GM23338 (cell line): ENCODE measurements at regions not wholly inside any gene's neighbourhood (a gene's known extent, or its start where the extent isn't known, plus 50 kb on each side); places are given as distances from the start of the nearest gene placed in this dataset.

Experiments
- ATAC-seq: fragments of 200-7000 bp; cut with Tn5 transposase; 3 replicates; pipeline ENCODE4 v1.9.1; 2020
- DNase-seq: peaks from one replicate; pipeline ENCODE4 v3.0.0-alpha.2; 2015; ENCODE audit warnings: low spot score
- H2AFZ ChIP-seq: fragments of 200-600 bp; sonication (generic); 2 replicates; pipeline ENCODE4 v1.8.0; 2016; ENCODE audit warnings: antibody characterized with exemption, mild to moderate bottlenecking, moderate library complexity
- H3F3A ChIP-seq: fragments of 200-600 bp; sonication (generic); replicated peaks from 2 replicates; pipeline ENCODE4 v1.8.0; 2017; ENCODE audit warnings: antibody characterized with exemption, mixed run types, low read depth
- H3K27ac ChIP-seq: fragments of 200-600 bp; sonication (generic); 2 replicates; pipeline ENCODE4 v1.6.1; 2016; ENCODE audit warnings: low read depth
- H3K27me3 ChIP-seq: fragments of 200-600 bp; sonication (generic); 2 replicates; pipeline ENCODE4 v1.8.0; 2016; ENCODE audit warnings: mild to moderate bottlenecking, mixed run types, moderate library complexity; ENCODE audit not compliant: insufficient read depth
- H3K36me3 ChIP-seq: fragments of 200-600 bp; sonication (generic); 2 replicates; pipeline ENCODE4 v1.8.0; 2016; ENCODE audit warnings: mild to moderate bottlenecking; ENCODE audit not compliant: insufficient read depth
- H3K4me1 ChIP-seq: fragments of 200-600 bp; sonication (generic); 2 replicates; pipeline ENCODE4 v1.8.0; 2016; ENCODE audit warnings: mild to moderate bottlenecking, moderate library complexity; ENCODE audit not compliant: insufficient read depth
- H3K4me2 ChIP-seq: fragments of 200-600 bp; sonication (generic); 2 replicates; pipeline ENCODE4 v1.7.1; 2017; ENCODE audit warnings: mixed run types
- H3K4me3 ChIP-seq: fragments of 200-600 bp; sonication (generic); 2 replicates; pipeline ENCODE4 v1.6.1; 2016; ENCODE audit warnings: mixed run types
- H3K79me2 ChIP-seq: fragments of 200-600 bp; sonication (generic); replicated peaks from 2 replicates; pipeline ENCODE4 v1.8.0; 2017; ENCODE audit warnings: mild to moderate bottlenecking; ENCODE audit not compliant: insufficient read depth
- H3K9me2 ChIP-seq: fragments of 200-600 bp; sonication (generic); 2 replicates; pipeline ENCODE4 v1.8.0; 2017; ENCODE audit not compliant: insufficient read depth
- H4K20me1 ChIP-seq: fragments of 200-600 bp; sonication (generic); replicated peaks from 2 replicates; pipeline ENCODE4 v1.8.0; 2017; ENCODE audit warnings: mild to moderate bottlenecking; ENCODE audit not compliant: insufficient read depth
- H3K27ac Mint-ChIP-seq: 2 replicates; pipeline ENCODE4 v1.8.0; 2020; ENCODE audit warnings: inconsistent platforms, mild to moderate bottlenecking, moderate library complexity, mixed read lengths
- H3K27me3 Mint-ChIP-seq: 3 replicates; pipeline ENCODE4 v1.8.0; 2022; ENCODE audit warnings: low read depth, mild to moderate bottlenecking, moderate library complexity, mixed read lengths, inconsistent platforms; ENCODE audit not compliant: insufficient read depth, poor library complexity
- H3K36me3 Mint-ChIP-seq: 3 replicates; pipeline ENCODE4 v1.8.0; 2021; ENCODE audit warnings: low read depth, mild to moderate bottlenecking, inconsistent platforms, moderate library complexity, mixed read lengths
- H3K4me1 Mint-ChIP-seq: 3 replicates; pipeline ENCODE4 v1.8.0; 2020; ENCODE audit warnings: mild to moderate bottlenecking, inconsistent platforms, mixed read lengths
- H3K4me3 Mint-ChIP-seq: 3 replicates; pipeline ENCODE4 v1.8.0; 2021; ENCODE audit warnings: moderate library complexity, mild to moderate bottlenecking, inconsistent platforms, mixed read lengths
- H3K9me3 Mint-ChIP-seq: 3 replicates; pipeline ENCODE4 v1.8.0; 2020; ENCODE audit warnings: moderate library complexity, mild to moderate bottlenecking, inconsistent platforms, mixed read lengths
- ETS1 ChIP-seq: IDR thresholded peaks from 2 replicates; pipeline ENCODE4 v1.6.1; 2016; ENCODE audit warnings: antibody characterized with exemption
- NANOG ChIP-seq: IDR thresholded peaks from 2 replicates; pipeline ENCODE4 v1.6.1; 2016; ENCODE audit warnings: antibody characterized with exemption, borderline replicate concordance
- ZNF114 ChIP-seq: fragments of 250-450 bp; sonication (Bioruptor Pico); IDR thresholded peaks from 2 replicates; pipeline ENCODE4 v1.5.0; 2020; ENCODE audit warnings: mild to moderate bottlenecking, moderate library complexity
- ZNF331 ChIP-seq: fragments of 250-450 bp; sonication (Bioruptor Pico); IDR thresholded peaks from 2 replicates; pipeline ENCODE4 v1.5.0; 2020; ENCODE audit warnings: low read depth, mild to moderate bottlenecking, moderate library complexity
- ZNF462 ChIP-seq: fragments of 250-450 bp; sonication (Bioruptor Pico); IDR thresholded peaks from 2 replicates; pipeline ENCODE4 v1.5.0; 2020; ENCODE audit warnings: mild to moderate bottlenecking, moderate library complexity

- Histone ChIP-seq H3K4me1 (no peaks in the 10 kb centered on the region), H3K27me3 (no peaks in the 10 kb centered on the region), H3F3A (no peaks in the 10 kb centered on the region), H3K9me2 (peaks cover 12% of the 10 kb centered on the region), H3K4me3 (no peak overlapping the region), H3K27ac (no peak overlapping the region), H2AFZ (no peak overlapping the region), H4K20me1 (no peaks in the 10 kb centered on the region), H3K4me2 (no peak overlapping the region), H3K79me2 (no peaks in the 10 kb centered on the region), H3K36me3 (no peaks in the 10 kb centered on the region)
- Mint-ChIP-seq H3K4me3 (no peak overlapping the region), H3K27me3 (no peaks in the 10 kb centered on the region), H3K9me3 (no peaks in the 10 kb centered on the region; the same call in 2 of the 3 replicates), H3K4me1 (peaks cover 14% of the 10 kb centered on the region), H3K27ac (no peak overlapping the region), H3K36me3 (no peaks in the 10 kb centered on the region)
- DNase-seq (no peak), ATAC-seq (no peak)
- TF ChIP-seq ZNF462 (CRISPR knock-in tag) (no peak), ZNF331 (CRISPR knock-in tag) (no peak), NANOG (no peak), ZNF114 (no peak), ETS1 (no peak)
These were observed 268.2 kb upstream of the PPARGC1A start for GRCh38 chr4:24158031-24158430.

- H3K27ac ChIP-seq, result no peak overlapping the region
- Mint-ChIP-seq H3K27ac (no peak overlapping the region), H3K36me3 (no peaks in the 10 kb centered on the region), H3K9me3 (no peaks in the 10 kb centered on the region; the same call in 2 of the 3 replicates), H3K27me3 (no peaks in the 10 kb centered on the region), H3K4me1 (peaks cover 9% of the 10 kb centered on the region; the same call in 2 of the 3 replicates), H3K4me3 (no peak overlapping the region)
- H3K4me2 ChIP-seq, result no peak overlapping the region
- DNase-seq (no peak), ATAC-seq (no peak)
- H3K36me3 ChIP-seq, result no peaks in the 10 kb centered on the region
- H3K4me1 ChIP-seq, result no peaks in the 10 kb centered on the region; the same call in 1 of the 2 replicates
- no peaks in the 10 kb centered on the region for H3K27me3 ChIP-seq
- H2AFZ ChIP-seq, result no peak overlapping the region
- H4K20me1 ChIP-seq, result no peaks in the 10 kb centered on the region
- H3K79me2 ChIP-seq, result no peaks in the 10 kb centered on the region
- H3K9me2 ChIP-seq, result no peaks in the 10 kb centered on the region
- no peak overlapping the region for H3K4me3 ChIP-seq
- no peaks in the 10 kb centered on the region for H3F3A ChIP-seq
- TF ChIP-seq ZNF331 (CRISPR knock-in tag) (no peak), ETS1 (no peak), NANOG (no peak)
These were observed 260.2 kb upstream of the PPARGC1A start for GRCh38 chr4:24150034-24150433.
